Myocyte (in vitro differentiated cells): ENCODE measurements at regions not wholly inside any gene's neighbourhood (a gene's known extent, or its start where the extent isn't known, plus 50 kb on each side); places are given as distances from the start of the nearest gene placed in this dataset.
A peak's percentile ranks its signal among the peaks of the same experiment; 100 is the strongest.
"Not testable (repeated sequence)": the region's sequence is repeated elsewhere in the genome, so short reads cannot be mapped to it uniquely, and the experiment has no call there.

Experiments used
- DNase-seq: peaks from one replicate; pipeline ENCODE4 v3.0.0-alpha.2; 2012; ENCODE audit warnings: low read depth

- no peak for DNase-seq
These were observed 309.2 kb upstream of the TCF4 start for GRCh38 chr18:55897091-55897689.

DNA sequence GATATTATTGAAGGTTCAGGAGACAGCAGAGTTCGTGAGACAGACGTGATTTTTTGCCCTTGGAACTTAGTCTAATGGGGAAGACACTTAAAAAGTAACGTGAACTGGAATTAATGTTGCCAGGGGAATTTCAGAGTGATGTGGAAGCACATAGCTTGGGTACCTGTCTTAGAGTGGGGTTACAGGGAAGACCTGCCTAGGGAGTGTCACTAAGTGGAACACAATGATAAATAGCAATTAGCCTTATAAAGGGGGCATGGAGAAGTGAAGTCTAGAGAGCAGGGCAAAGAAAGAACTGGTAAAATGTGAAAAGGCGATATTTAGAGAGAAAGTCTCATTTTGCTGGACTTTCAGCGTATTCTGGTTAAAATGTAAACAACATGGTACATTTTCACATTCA lies 306.0 kb upstream of the TCF4 start:
- DNase-seq, result no peak

DNA sequence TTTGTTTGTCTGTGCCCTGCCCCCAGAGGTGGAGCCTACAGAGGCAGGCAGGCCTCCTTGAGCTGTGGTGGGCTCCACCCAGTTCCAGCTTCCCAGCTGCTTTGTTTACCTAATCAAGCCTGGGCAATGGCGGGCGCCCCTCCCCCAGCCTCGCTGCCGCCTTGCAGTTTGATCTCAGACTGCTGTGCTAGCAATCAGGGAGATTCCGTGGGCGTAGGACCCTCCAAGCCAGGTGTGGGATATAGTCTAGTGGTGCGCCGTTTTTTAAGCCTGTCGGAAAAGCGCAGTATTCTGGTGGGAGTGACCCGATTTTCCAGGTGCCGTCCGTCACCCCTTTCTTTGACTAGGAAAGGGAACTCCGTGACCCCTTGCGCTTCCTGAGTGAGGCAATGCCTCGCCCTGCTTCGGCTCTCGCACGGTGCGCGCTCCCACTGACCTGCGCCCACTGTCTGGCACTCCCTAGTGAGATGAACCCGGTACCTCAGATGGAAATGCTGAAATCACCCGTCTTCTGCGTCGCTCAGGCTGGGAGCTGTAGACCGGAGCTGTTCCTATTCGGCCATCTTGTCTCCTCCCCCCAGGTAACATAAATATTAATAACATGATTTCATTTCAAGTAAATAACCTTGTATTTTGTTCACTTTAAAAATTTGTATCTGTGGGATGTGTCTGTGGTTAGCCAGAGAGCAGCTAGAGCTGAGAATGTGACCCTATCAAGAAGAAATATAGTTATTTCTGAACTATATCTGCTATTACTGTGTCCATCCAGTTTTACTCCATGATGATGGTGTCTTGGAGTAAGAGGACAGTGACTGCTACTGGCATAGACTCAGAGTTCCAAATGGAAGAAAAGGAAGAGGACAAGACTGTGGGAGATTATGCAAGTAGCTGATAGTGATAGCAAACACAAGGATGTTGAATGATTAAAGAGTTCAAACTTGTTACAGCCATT lies 305.1 kb upstream of the TCF4 start:
- not testable (repeated sequence) for DNase-seq

DNA sequence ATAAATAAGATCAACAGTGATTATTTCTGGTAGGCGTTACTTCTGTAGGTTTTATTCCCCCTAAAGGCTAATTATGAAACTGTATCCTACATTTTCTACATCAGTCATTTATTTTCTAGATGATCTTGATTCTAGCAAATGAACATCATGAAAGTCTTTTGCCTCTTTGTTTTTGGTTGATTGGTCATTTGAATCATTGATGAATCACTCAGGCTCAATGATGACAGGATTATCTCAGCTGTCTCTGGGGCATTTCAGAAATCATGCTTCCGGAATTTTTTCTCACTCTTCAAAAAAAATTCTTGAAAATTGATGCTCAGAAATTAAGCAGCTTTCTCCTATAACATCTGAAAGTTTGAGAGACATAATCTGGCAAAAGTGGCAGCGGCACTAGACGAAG lies 298.9 kb upstream of the TCF4 start:
- DNase-seq, result no peak

- DNase-seq, result no peak
These were observed 296.5 kb upstream of the TCF4 start for GRCh38 chr18:55884498-55884897.

- DNase-seq, result no peak
These were observed 292.6 kb upstream of the TCF4 start for GRCh38 chr18:55880617-55881016.

GRCh38 chr18:55879331-55879730 lies 291.3 kb upstream of the TCF4 start:
- DNase-seq, result no peak

DNA sequence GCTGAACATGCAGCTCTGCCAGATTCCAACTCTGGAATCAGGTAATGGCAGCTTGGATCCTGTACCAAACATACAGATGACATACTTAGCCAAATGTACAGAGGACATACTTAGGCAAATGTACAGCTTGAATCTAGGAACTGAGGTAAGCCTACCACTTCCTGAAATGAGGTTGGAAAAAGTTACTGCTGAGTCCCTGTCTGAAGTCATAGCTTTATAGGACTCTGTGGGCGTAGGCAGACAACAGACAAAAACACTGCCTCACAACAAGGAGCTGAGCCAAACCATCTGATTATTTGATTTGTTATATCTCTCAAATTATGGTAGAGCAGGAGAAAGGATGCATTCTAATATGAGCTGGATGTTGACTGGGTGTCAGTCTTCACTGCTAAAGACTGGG lies 290.2 kb upstream of the TCF4 start:
- no peak for DNase-seq

- no peak for DNase-seq
These were observed 289.3 kb upstream of the TCF4 start for GRCh38 chr18:55877321-55877720.

DNA sequence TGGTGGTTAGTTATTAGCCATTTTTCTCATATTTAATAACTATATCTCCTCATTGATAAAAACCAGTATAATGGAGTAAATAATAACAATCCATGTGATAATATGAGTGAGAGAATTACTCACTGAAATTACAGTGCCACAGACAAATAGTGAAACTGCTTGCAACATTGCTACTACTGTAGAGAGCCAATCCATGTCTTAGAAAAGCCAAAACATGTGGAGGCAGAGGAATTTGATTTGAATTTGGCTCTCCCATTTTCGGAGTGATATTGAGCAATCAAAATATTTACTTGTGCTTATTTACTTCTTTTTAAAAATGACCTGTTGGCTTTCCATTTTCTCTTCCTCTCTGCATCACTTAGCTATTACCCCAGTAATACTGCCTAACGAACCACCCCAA lies 288.3 kb upstream of the TCF4 start:
- no peak for DNase-seq

- DNase-seq, result no peak
These were observed 287.4 kb upstream of the TCF4 start for GRCh38 chr18:55875371-55875901.

- no peak for DNase-seq
These were observed 281.8 kb upstream of the TCF4 start for GRCh38 chr18:55869556-55870501.

GRCh38 chr18:55868909-55869308 lies 280.9 kb upstream of the TCF4 start:
- no peak for DNase-seq

- DNase-seq, result no peak
These were observed 278.9 kb upstream of the TCF4 start for GRCh38 chr18:55866886-55867285.

DNA sequence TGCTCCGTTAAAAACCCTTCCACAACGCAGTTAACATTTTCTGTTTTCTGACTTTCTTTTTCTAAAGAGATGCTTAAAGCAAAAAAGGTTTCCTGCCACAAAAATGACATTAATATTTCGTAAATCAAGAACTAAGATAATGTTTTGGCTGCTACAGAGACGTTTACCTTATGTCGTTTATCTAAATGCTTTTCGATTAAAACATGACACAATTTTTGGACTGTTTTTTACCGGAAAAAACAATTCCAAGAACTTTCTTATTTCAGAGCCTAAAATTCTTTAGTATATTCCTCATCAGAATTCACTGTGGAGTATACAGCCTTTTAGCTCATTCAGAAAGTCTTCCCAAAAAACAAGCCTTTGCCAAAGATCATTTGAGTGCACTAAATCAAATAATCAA lies 278.0 kb upstream of the TCF4 start:
- DNase-seq, result no peak

DNA sequence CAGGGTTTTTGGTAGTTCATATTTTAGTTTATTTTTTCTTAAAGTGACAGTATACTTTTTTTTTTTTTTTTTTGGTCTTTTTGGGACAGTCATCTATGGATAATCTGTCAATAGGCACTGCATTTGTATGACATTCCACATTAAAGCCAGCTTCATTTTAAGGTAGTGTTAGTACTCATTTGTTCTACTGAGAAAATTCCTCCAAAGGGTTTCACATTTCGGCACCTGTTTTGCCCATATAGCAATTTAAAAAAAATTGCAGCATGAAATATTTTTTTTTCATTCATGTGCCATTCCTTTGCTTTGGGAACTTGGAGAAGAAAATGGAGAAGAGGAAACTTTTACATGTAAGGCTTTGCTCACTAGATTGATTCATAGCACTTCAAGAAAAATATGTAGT lies 276.3 kb upstream of the TCF4 start:
- DNase-seq, result no peak

GRCh38 chr18:55863876-55864275 lies 275.9 kb upstream of the TCF4 start:
- peak; percentile 62 for DNase-seq

- no peak for DNase-seq
These were observed 275.4 kb upstream of the TCF4 start for GRCh38 chr18:55863391-55863706.

DNA sequence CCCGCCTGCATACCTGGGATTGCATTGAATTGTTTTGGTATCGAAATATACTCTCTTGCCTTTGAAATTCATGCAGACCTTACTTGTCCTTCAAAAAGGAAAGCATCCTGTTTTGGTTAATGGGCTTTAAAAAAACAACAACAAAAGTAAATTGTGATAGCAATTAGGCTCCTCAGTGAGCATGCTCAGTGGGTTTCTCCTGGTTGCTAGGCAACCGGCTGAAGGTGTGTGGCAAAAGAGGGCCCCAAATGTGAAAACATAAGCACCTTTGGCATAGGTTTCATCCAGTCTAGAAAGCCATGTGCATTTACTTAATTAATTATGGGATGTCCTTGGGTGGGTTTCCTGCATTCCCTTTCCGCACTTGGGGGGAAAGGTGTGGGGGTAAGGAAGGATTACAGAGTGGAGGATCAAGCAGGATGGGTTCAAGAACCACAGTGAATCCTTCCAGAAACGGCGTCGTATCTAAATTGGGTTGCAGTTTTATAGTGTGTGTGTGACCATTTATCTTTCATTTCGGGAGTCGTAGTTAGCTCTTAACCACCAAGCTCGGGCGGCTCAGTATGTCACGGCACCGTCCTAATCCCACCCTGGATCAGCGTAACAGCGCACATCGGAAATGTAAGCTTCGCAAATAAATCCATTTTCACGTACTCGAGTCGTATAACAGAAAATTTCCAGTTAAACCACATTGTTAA lies 274.9 kb upstream of the TCF4 start:
- no peak for DNase-seq

GRCh38 chr18:55861266-55861665 lies 273.3 kb upstream of the TCF4 start:
- DNase-seq, result peak; percentile 50
